IPS DF 19.7 (cell line): ENCODE measurements at regions not wholly inside any gene's neighbourhood (a gene's known extent, or its start where the extent isn't known, plus 50 kb on each side); places are given as distances from the start of the nearest gene placed in this dataset.

ENCODE experiments used
- DNase-seq: peaks from one replicate; pipeline ENCODE4 v3.0.0-alpha.2; 2013; ENCODE audit warnings: low read depth, low spot score

DNA sequence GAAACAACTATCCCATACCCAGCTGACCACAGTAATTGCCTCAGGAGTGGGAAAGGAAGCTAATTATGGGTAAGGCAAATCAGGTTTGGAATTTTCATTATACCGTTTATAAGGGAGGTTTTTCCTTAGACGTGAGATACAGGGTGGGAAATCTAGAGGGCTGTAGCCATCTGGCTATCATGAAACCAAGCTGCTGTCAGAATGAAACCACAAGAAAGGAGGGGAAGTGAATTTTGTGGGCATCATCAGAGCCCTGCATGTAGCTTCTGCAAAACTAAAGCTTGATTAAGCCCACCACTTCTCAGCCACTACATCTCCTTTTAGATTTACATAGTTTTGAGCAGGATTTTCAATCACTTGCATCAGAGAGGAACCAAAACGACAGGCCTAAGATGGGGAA is 893.5 kb downstream of the TUSC7 start:
- DNase-seq, result no peak

DNA sequence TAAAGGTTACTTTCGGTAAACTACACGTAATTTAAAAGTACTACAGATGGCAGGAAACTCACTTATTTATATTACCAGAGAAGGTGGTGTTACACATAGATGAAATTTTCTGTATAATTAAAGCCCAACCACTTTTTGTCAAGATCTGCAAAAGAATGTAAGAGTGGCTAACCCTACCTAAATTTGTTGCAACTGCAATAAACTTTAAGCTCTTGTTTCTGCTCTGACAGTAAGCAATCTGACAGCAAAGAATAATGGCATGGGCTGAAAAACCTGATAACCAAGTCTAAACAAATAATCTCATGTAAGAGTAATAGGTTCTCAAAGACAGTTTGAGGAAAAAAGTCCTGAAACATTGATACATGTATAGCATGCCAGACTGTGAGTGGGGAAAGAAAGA is 897.3 kb downstream of the TUSC7 start:
- no peak for DNase-seq

DNA sequence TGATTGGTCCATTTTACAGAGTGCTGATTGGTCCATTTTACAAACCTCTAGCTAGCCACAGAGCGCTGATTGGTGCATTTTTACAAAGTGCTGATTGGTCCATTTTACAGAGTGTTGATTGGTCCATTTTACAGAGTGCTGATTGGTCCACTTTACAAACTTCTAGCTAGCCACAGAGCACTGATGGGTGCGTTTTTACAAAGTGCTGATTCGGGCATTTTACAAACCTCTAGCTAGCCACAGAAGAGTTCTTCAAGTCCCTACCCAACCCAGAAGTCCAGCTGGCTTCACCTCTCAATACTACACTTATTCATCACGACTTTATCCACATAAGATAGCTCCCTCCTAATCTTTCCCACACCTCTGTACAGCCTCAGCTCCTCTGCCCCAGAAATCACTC is 899.8 kb downstream of the TUSC7 start:
- DNase-seq, result no peak

DNA sequence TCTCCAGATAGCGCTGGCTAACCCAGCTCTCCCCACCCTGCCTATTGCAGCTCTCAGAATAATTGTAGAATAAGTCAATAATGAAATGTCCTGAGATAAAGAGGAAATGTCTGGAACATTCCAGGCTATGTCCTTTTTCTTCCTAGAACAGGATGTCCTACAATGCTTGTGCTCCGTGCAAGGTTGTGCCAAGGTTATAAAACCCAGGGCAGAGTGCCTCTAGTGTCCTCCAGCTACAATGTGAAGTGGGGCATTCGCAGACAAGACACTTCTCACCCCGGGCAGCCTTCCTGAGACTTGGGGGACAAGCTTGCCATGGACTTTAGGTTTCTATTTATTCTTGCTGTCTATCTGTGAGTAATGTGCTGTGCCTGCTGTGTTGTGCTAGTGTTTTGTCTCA is 900.6 kb downstream of the TUSC7 start:
- no peak for DNase-seq

DNA sequence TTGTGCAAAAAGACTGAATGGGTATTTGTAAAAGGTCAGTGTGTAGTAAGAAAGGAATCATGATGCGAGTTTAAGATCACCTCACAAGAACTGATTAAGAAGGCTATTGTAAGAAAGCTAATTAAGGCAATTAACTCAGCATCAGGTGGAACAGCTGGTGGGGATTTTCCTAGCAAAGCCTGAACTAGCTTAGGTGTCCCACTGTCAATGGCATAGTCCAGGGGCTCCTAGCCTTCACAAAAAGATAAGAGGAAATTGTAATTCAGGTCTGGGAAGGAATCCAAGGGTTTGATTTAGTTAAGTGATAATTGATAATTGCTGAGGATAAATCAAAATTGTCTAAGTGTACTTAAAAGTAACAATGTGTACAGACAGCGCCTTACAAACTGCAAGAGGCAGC is 901.6 kb downstream of the TUSC7 start:
- DNase-seq, result no peak

DNA sequence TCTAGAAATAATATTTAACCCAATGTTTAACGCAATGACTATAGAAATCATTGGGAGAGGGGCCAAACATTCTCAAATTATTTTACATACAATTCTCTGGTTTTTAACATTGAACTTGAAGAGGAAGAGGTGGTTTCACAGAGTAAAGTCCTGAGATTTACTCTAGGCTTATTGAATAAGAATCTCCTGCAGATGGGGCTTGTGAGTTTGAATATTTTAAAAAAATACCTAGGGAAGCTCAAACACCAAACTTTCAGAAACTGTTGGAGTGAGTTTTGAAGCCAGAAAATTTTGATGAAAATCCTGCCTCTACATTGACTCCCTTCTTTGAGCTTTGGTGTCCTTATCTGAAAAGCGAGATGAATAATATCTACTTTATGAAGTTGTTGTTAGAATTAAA is 906.6 kb downstream of the TUSC7 start:
- no peak for DNase-seq

DNA sequence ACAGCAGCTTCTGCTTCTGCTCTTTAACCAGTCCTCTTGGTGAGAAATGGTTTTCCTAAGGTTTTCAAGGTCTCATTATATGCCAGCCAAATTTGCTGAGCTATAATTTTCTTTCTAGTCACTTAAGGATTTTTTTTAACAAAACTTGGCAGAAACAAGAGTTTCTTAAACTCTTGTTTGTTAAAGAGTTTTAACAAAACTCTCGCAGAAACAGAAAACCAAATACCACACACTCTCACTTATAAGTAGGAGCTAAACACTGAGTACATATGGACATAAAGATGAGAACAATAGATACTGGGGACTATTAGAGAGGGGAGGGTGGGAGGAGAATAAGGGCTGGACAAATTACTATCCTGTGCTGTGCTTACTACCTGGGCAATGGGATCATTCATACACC is 908.3 kb downstream of the TUSC7 start:
- no peak for DNase-seq

DNA sequence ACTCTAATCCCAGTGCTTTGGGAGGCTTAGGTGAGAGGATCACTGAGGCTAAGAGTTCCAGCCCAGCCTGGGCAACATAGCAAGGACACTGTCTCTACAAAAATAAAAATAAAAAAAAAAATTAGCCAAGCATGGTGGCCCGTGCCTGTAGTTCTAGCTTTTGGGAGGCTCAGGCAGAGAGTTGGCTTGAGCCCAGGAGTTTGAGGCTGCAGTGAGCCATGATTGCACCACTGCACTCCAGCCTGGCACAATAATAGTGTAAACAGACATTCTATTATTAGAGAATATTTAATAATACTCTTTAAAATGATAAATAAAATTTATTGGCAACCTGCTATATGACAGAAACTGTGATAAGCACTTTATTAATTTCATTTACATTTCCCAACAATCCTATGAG is 908.9 kb downstream of the TUSC7 start:
- no peak for DNase-seq

DNA sequence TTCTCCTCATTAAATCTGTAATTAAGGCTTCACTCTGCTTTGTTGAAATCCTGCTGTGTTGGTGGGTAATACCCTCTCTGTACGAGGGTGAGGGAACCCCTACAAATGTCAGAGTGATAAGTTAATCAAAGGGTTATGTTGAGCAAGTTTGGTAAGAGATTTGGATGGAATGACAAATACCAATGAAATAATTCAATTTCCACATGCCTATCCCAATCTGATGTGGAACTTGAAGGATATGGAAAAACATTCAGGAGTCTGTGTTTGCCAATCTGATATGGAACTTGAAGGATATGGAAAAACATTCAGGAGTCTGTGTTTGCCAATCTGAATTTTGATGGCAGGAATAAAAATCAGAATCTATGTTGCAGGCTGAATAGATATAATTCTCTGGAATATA is 910.2 kb downstream of the TUSC7 start:
- no peak for DNase-seq

DNA sequence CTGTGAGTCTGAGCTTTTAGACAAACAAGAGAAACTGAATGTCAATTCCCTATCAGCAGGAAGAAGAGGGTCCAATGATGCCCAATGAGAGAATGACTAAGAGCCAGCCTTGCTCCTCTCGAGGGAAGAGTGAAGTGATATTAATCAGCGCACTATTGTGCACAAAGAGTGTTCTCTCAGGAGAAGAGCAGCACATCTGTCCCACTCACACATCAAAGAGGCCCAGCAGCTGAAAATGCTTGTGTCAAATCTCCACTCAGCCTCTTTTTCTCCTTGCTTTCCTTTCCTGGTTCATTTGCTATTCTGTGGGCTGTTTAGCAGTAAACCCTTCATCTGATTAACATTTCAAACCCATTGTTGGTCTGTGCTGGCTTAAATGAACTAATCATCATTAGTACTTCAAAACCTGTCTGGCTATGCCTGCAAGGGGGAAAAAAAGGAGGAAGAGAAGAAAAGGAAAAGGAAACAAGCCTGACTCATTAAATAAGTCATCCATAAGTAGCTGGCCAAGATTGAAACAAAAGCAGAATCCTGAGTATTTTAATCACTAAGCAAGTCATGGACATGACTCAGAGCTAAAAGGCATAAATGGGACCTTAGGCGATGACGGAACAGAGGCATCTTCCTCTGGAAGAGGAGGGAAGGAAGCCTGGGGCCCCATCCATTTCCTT is 912.7 kb downstream of the TUSC7 start:
- no peak for DNase-seq

DNA sequence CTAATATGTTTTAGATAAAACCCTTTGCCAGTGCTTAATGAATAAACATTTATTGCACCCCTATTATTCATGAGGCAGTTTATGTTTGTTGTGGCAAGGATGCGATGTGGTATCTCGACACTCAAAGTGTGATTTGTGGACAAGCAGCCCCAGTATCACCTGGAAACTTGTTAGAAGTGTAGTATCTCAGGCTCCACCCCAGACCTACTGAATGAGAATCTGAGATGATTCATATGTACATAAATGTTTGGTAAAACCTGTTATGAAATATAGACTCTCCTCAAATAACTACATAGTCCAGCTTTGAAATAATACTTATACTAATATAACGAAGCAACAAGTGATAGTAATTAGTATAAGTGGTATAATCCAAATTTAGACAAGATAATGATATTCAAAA is 914.8 kb downstream of the TUSC7 start:
- no peak for DNase-seq

DNA sequence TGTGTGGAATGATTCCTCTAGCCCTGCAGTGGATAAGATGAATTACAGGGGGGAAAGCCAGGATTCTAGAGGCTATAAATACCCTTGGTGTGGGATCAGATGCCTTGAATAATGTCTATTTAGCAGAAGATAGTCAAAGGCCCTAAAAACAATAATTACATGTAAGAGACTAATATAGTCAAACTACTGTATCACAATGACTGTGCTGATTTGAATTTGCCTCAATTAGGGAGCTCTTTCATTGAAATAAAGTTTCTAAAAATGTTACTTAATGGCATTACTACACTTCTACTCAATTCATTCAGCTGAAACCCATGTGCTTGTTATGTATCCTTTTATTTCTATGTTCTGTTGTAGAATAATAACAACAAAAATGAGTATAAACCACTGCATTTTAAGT is 915.6 kb downstream of the TUSC7 start:
- no peak for DNase-seq

DNA sequence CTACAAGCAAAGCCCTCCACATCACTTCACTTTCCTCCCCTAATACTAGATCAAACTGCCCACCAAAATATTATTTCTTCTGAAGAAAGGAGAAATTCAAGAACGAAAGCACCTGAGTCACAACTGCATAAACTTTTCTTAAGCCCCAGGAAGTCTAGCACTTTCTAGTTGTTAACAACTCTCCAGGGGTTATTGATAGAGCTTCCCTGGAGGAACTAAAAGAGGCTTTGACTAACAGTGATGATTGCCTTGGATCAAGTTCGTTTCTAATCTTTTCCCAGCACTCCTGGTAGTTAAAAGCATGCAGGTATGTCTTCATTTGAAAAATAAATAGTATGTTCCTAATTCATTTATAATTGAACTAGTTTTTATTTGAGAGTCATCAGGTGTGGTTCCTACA is 917.0 kb downstream of the TUSC7 start:
- no peak for DNase-seq

DNA sequence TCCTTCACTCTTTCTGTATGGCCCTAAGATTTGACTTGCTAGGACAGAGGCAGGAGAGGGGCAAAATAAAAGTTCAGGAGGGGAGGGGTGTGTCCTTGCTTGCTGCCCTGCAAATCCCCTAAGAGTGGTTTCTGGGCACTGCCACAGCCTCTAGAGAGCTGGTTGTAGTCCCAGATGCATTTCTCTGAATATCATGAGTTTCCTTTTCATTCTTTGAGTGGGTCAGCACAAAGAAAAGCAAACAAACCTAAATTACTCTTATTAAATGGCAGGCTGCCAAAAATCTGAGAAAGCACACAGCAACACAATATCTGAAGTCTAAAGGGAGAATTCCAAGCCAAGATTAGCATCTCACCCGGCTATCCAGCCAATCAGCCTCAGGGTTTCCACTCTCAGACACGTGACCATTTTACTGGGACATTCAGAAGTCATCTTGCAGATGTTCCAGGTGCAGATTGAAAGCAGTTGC is 919.3 kb downstream of the TUSC7 start:
- no peak for DNase-seq

DNA sequence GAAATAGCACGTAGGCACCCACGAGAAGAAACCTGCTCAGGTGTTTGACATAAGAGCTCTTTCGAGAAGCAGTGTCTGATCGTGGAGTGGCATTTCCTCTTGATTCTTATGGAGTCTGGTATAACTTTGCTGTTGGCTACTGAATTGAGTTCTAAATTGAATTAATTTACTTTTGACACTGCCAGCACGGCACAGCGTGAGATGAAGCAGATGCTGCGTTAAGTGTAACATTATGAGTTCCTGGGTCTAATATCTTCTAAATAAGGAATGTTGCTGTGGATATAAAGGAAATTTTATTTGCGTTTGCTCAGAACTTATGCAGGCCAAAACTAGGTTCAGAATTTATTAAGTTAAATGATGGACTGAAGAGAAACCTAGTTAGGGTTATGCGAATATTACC is 919.9 kb downstream of the TUSC7 start:
- no peak for DNase-seq

DNA sequence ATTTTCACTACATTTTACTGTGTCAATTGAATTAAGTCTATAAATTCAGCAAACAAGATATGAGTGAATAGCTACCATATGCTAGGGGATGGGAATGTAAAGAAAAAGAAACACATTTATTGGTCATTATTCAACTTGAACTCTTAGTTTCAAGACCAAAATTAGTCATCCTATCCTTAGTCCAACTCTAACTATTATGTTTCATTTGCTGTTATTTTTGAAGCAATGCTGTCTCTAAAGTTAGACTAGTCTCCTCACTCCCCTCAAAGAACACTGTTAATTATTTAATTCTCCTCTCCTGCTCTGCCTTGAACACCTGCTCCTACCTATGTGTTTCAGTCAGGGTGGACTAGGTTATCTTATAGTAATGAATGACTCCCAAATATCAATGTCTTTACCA is 920.9 kb downstream of the TUSC7 start:
- no peak for DNase-seq

DNA sequence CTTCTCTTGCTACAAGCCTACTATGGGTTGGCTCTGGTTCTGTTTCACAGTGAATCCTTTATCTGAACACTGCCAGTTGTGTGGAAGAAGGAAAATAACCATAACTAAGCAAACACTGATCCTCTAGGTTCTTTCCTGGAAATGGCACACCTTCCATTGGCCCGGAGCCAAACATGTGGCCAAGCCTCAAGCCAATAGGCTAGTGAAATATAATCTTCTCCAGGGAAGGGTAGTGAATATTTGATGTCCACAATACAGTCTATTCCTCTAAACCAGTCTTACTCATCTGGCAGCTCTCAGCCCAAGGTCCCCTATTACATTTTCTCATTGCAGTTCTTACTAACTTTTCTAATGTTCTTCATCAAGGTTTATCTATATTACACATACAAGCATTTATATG is 921.3 kb downstream of the TUSC7 start:
- no peak for DNase-seq

DNA sequence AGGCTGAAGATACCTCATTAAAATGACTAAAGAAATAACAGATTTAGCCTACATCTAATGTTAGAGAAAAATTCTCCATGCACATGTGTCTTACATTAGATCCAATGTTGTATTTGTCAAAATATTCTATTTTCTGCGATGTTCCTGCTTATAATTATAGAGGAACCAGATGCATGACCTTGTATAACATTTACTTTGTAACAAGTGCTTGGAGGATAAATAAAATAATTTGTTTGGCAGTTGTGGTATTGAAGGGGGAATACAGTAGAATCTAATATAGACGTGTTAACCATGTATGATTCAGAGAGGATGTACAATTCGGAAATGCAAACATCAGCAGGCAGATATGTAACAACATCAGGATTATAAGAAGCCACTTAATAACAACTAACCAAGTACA is 922.2 kb downstream of the TUSC7 start:
- no peak for DNase-seq

DNA sequence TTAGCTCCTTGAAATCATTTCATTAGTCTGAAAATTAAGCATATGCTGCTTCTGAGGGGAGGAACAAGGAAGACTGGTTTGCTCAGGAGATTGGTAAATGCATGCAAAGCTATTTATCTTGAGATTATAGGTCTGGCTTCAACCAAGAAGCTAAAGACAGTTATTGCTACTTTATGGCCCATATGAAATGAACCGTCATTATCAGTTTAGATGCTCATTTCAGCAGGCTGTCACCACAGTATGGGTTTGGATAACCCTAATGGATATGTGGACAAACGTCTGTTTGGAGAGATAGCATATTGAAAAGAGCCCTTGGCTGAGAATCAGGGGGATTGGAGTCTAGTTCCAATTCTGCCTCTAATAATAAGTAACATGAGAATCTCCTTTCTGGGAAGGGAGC is 922.6 kb downstream of the TUSC7 start:
- DNase-seq, result no peak

DNA sequence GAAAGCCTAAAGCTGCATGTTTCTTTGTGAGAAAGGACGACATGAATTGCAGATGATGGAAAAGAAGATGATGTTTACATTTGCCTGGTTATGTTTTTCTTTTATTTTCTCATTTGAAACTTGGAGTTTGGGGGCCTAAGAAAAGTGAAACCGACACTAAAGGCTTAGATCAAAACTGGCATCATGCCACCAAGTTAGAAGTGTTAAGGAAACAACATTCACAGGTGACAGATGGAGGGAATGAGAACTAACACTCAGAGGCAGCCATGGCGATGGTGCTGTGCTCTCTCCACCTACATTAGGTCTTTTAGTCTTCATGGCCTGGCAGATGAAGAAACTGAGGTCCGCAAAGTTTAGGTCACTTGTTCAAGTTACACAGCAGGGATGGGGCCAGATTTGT is 923.6 kb downstream of the TUSC7 start:
- no peak for DNase-seq

DNA sequence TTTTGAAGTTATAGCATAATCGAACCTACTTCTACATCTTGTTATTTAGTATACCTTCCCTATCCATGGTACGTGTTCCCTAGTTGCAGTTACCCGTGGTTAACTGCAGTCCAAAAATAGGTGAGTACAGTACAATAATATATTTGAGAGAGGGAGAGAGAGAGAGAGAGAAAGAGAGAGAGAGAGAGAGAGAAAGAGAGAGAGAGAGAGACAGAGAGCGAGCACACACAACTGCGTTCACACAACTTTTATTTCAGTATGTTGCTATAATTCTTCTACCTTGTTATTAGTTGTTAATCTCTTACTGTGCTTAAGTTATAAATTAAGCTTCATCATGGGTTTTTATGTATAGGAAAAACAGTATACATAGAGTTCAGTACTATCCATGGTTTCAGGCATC is 928.1 kb downstream of the TUSC7 start:
- DNase-seq, result no peak

DNA sequence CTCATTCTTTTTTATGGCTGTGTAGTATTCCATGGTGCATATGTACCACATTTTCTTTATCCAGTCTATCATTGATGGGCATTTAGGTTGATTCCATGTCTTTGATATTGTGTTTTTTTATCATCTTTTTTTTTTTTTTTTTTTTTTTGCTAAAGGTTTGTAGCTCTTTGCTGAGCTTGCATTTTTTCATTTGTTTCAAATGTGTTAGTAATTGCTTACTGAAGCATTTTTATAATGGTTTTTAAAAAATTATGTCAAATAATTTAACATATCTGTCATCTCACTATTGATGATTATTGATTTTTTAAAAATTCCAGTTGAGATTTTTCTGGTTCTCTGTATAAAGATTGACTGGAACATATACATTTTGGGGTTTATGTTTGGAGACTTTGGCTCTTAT is 934.6 kb downstream of the TUSC7 start:
- DNase-seq, result no peak

DNA sequence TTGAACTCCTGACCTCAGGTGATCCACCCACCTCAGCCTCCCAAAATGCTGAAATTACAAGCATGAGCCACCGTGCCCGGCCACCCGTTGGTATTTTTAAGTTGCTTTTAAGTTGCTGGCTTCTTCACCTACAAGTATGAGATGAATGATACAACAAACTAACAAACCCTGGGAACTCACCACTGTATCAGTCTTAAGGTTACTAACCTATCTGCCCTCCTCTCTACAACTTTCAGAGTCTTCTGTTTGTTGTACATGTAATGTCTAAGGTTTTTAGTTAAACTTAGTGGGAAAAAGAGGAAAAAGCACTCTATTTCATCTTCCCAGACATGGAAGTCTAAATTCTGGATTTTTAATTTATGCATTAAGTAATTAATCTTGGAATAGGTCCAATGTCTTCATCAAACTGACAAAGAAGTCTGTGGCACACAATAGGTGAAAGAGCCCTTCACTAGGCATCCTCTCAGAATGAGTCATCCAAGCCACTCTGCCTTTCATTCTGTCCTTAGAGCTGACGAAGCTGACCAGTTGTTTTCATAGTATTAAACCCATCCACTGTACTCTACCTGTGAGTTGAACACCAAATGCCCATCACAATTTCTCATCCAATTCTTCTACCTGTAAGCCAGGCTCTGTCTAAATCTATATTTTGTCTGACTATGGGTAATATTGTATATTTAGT is 936.1 kb downstream of the TUSC7 start:
- no peak for DNase-seq

DNA sequence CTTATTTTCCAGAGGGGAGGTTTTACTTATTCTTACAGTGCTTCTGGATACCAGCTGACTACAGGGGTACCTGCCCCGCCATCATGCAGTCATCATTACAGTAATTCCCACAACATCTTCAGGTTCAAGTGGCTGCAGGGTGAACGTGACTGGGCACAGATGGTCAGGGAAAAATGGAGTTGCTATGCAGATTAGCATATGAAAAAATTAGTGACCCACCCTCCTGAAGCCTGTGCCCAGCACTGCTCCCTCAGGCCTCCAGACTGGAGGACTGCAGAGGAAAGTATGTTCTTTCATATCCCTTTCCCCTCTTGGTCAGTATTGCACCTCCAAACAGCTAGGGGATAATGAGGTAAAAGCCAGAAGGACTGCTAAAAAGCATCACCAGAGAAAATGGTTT is 937.9 kb downstream of the TUSC7 start:
- DNase-seq, result no peak
